Nephron (organoid): ENCODE measurements at regions not wholly inside any gene's neighbourhood (a gene's known extent, or its start where the extent isn't known, plus 50 kb on each side); places are given as distances from the start of the nearest gene placed in this dataset.

Source experiments
- H3K27ac Mint-ChIP-seq, 3 experiments: 2 replicates each; pipeline ENCODE4 v1.8.0; 2020; ENCODE audit warnings: mixed read lengths in 3 of 3, mild to moderate bottlenecking in 2 of 3, moderate library complexity in 1 of 3
- H3K27me3 Mint-ChIP-seq: 2 replicates; pipeline ENCODE4 v1.8.0; 2021; ENCODE audit warnings: low read depth, mild to moderate bottlenecking, moderate library complexity, mixed read lengths
- H3K36me3 Mint-ChIP-seq: 2 replicates; pipeline ENCODE4 v1.8.0; 2020; ENCODE audit warnings: low read depth, mixed read lengths
- H3K4me1 Mint-ChIP-seq: 2 replicates; pipeline ENCODE4 v1.8.0; 2020; ENCODE audit warnings: mixed read lengths
- H3K4me3 Mint-ChIP-seq, 3 experiments: 2 replicates each; pipeline ENCODE4 v1.8.0; 2020; ENCODE audit warnings: mild to moderate bottlenecking in 3 of 3, mixed read lengths in 3 of 3, moderate library complexity in 2 of 3
- H3K9me3 Mint-ChIP-seq: 2 replicates; pipeline ENCODE4 v1.8.0; 2020; ENCODE audit warnings: mixed read lengths
- TF ChIP-seq, protein P1 (sequence below), 3 experiments: fragments of 200-600 bp; sonication (generic); IDR thresholded peaks; one replicate each; pipeline ENCODE4 v1.5.0; 2021; ENCODE audit warnings: antibody characterized with exemption in 3 of 3; ENCODE audit not compliant: unreplicated experiment in 3 of 3

DNA sequence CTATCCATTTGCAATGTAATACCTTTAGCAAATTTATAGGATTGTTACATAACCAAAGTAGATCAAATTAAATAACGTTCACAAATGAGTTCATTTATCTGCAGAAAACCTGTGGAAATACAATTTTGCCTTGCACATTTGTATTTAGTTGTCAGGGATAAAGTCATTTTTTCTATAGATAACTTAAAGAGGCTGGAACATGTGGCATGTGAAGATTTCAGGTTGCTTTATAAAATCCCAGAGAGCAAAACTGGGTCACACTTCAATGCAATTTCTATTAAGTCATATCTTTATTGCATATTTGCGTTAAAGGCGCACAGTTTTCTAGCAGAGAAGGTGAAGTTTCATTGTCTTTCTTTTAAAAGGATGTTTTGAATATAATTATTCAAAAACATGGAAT lies 342.4 kb downstream of the USP25 start:
- Mint-ChIP-seq H3K36me3 (no peaks in the 10 kb centered on the region), H3K4me1 (peaks cover 43% of the 10 kb centered on the region), H3K9me3 (no peaks in the 10 kb centered on the region), H3K27me3 (no peaks in the 10 kb centered on the region), H3K4me3 (peak overlapping the region in 2 of 3 experiments; percentile 79 to 86), H3K27ac (peak overlapping the region; percentile 86 to 97 (median 97))
- TF ChIP-seq, protein P1, sequence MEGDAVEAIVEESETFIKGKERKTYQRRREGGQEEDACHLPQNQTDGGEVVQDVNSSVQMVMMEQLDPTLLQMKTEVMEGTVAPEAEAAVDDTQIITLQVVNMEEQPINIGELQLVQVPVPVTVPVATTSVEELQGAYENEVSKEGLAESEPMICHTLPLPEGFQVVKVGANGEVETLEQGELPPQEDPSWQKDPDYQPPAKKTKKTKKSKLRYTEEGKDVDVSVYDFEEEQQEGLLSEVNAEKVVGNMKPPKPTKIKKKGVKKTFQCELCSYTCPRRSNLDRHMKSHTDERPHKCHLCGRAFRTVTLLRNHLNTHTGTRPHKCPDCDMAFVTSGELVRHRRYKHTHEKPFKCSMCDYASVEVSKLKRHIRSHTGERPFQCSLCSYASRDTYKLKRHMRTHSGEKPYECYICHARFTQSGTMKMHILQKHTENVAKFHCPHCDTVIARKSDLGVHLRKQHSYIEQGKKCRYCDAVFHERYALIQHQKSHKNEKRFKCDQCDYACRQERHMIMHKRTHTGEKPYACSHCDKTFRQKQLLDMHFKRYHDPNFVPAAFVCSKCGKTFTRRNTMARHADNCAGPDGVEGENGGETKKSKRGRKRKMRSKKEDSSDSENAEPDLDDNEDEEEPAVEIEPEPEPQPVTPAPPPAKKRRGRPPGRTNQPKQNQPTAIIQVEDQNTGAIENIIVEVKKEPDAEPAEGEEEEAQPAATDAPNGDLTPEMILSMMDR (IDR thresholded peaks at IDR 0.05; ENCODE audit: unreplicated experiment in 3 of 3), result no peak

GRCh38 chr21:16072737-16073136 lies 343.0 kb downstream of the USP25 start:
- TF ChIP-seq, protein P1 (IDR thresholded peaks at IDR 0.05; ENCODE audit: unreplicated experiment in 3 of 3), result no peak
- Mint-ChIP-seq H3K36me3 (no peaks in the 10 kb centered on the region), H3K4me1 (peaks cover 43% of the 10 kb centered on the region), H3K4me3 (peak overlapping the region; percentile 22 to 80 (median 65)), H3K9me3 (no peaks in the 10 kb centered on the region), H3K27ac (peak overlapping the region; percentile 94 to 97 (median 97)), H3K27me3 (no peaks in the 10 kb centered on the region)

GRCh38 chr21:16073586-16073985 lies 343.8 kb downstream of the USP25 start:
- Mint-ChIP-seq H3K27ac (peak overlapping the region; percentile 94 to 97 (median 97)), H3K27me3 (no peaks in the 10 kb centered on the region), H3K36me3 (no peaks in the 10 kb centered on the region), H3K4me3 (peak overlapping the region; percentile 8 to 80 (median 65)), H3K4me1 (peaks cover 43% of the 10 kb centered on the region), H3K9me3 (no peaks in the 10 kb centered on the region)
- TF ChIP-seq, protein P1 (IDR thresholded peaks at IDR 0.05; ENCODE audit: unreplicated experiment in 3 of 3), result no peak

GRCh38 chr21:16074950-16075489 lies 345.2 kb downstream of the USP25 start:
- Mint-ChIP-seq H3K4me3 (no peak overlapping the region), H3K9me3 (no peaks in the 10 kb centered on the region), H3K4me1 (peaks cover 38% of the 10 kb centered on the region), H3K27ac (peak overlapping the region in 1 of 3 experiments; percentile 61), H3K36me3 (no peaks in the 10 kb centered on the region), H3K27me3 (no peaks in the 10 kb centered on the region)
- TF ChIP-seq, protein P1 (IDR thresholded peaks at IDR 0.05; ENCODE audit: unreplicated experiment in 3 of 3), result no peak

DNA sequence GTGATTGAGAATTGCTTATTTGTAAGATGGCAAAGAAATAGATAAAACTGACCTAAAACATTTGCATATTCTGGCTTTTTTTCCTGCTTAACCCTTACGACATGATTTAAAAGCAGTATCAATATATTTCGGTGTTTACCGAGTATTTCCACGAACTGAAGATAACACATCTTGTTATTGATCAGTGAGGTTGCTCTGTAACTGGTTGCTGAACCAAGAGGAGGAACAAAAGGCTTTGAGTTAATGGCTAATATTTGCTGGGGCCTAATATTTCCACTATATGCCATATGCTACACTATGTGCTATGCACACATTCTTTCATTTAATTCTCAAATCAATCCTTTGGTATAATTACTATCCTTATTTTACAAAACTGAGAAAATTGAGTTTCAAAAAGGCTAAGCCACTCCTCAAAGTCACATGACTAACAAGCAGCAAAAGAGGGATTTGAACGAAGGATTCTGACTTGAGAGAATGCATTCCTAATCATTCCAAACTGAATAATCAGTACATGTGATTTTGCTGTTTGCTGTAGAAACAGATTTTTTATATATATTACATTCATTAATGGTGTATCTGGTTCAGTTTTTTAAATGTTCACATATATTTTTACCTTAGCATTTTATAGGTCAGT lies 346.0 kb downstream of the USP25 start:
- H3K27me3 Mint-ChIP-seq, result no peaks in the 10 kb centered on the region
- H3K36me3 Mint-ChIP-seq, result no peaks in the 10 kb centered on the region
- H3K4me1 Mint-ChIP-seq, result peaks cover 31% of the 10 kb centered on the region
- H3K27ac Mint-ChIP-seq, result no peak overlapping the region
- H3K9me3 Mint-ChIP-seq, result no peaks in the 10 kb centered on the region
- no peak overlapping the region for H3K4me3 Mint-ChIP-seq
- TF ChIP-seq, protein P1 (IDR thresholded peaks at IDR 0.05; ENCODE audit: unreplicated experiment in 3 of 3), result no peak

DNA sequence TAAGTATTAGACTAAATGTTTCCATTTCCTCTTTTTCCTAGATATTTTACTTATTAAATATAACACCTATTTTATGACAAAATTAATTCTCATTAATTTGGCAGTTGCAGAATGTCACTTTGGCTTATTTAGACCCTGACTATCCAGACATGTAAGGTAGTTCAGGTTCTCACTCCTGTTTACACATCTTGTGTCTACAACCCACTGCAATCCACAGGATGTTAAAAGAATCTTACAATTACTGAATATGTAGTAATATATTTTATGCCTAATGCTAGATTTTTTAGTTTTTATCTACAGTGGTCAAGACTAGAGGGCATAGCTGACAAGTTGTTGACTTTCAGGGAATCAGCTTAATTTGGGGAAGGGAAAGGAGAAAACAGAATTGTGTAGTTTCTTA lies 346.7 kb downstream of the USP25 start:
- TF ChIP-seq, protein P1 (IDR thresholded peaks at IDR 0.05; ENCODE audit: unreplicated experiment in 3 of 3), result no peak
- Mint-ChIP-seq H3K27ac (peak overlapping the region in 1 of 3 experiments; percentile 26), H3K9me3 (no peaks in the 10 kb centered on the region), H3K4me1 (peaks cover 27% of the 10 kb centered on the region), H3K4me3 (no peak overlapping the region), H3K27me3 (no peaks in the 10 kb centered on the region), H3K36me3 (no peaks in the 10 kb centered on the region)
